SU-DHL-6 (cell line): ENCODE measurements at regions not wholly inside any gene's neighbourhood (a gene's known extent, or its start where the extent isn't known, plus 50 kb on each side); places are given as distances from the start of the nearest gene placed in this dataset.

ENCODE experiments used
- H2AFZ ChIP-seq: fragments of 200-600 bp; sonication (generic); 2 replicates; pipeline ENCODE4 v1.6.1; 2014; ENCODE audit warnings: low read depth, mild to moderate bottlenecking, moderate library complexity, mixed read lengths, antibody characterized with exemption, low read length; ENCODE audit not compliant: severe bottlenecking
- H3F3A ChIP-seq: fragments of 200-600 bp; shearing (Covaris generic); 2 replicates; pipeline ENCODE4 v1.6.0; 2016; ENCODE audit warnings: antibody characterized with exemption, mild to moderate bottlenecking; ENCODE audit not compliant: insufficient read depth
- H3K27ac ChIP-seq: fragments of 200-600 bp; sonication (generic); 2 replicates; pipeline ENCODE4 v1.5.1; 2016; ENCODE audit warnings: low read depth, mild to moderate bottlenecking, low read length, moderate library complexity, mixed read lengths
- H3K27me3 ChIP-seq: fragments of 200-600 bp; sonication (generic), shearing (Covaris generic); 2 replicates; pipeline ENCODE4 v1.6.0; 2014; ENCODE audit warnings: mild to moderate bottlenecking, low read length
- H3K36me3 ChIP-seq: fragments of 200-600 bp; sonication (generic); 2 replicates; pipeline ENCODE4 v1.6.1; 2014; ENCODE audit warnings: mild to moderate bottlenecking, low read length, mixed read lengths
- H3K4me2 ChIP-seq: fragments of 300-600, 200-600 bp; shearing (Covaris generic), sonication (generic); 2 replicates; pipeline ENCODE4 v1.6.0; 2014; ENCODE audit warnings: low read length, low read depth, mild to moderate bottlenecking; ENCODE audit not compliant: poor library complexity, severe bottlenecking
- H3K4me3 ChIP-seq: fragments of 200-600 bp; sonication (generic); 2 replicates; pipeline ENCODE4 v1.5.1; 2014; ENCODE audit warnings: antibody characterized with exemption, low read length, mild to moderate bottlenecking, mixed read lengths; ENCODE audit not compliant: insufficient read depth, poor library complexity, severe bottlenecking
- H3K79me2 ChIP-seq: fragments of 200-600 bp; sonication (generic); 2 replicates; pipeline ENCODE4 v1.6.1; 2014; ENCODE audit warnings: mild to moderate bottlenecking, low read length, moderate library complexity; ENCODE audit not compliant: insufficient read depth
- H3K9ac ChIP-seq: fragments of 200-600 bp; sonication (generic); 2 replicates; pipeline ENCODE4 v1.7.0; 2014; ENCODE audit warnings: mild to moderate bottlenecking, low read length
- H3K9me2 ChIP-seq: fragments of 200-600 bp; sonication (generic); replicated peaks from 2 replicates; pipeline ENCODE4 v1.6.1; 2014; ENCODE audit warnings: low read length; ENCODE audit not compliant: insufficient read depth
- H3K9me3 ChIP-seq: fragments of 200-600 bp; sonication (generic); 2 replicates; pipeline ENCODE4 v1.6.1; 2014; ENCODE audit warnings: low read length, mixed read lengths; ENCODE audit not compliant: insufficient read depth
- H4K20me1 ChIP-seq: fragments of 200-600 bp; sonication (generic); 2 replicates; pipeline ENCODE4 v1.6.1; 2014; ENCODE audit warnings: low read depth, mild to moderate bottlenecking, antibody characterized with exemption, low read length, moderate library complexity, mixed read lengths
- CTCF ChIP-seq: fragments of 200-600 bp; sonication (generic); IDR thresholded peaks from one replicate; pipeline ENCODE4 v1.5.1; 2017; ENCODE audit warnings: antibody characterized with exemption, mild to moderate bottlenecking, low read length, moderate library complexity; ENCODE audit not compliant: insufficient read depth, poor library complexity, severe bottlenecking
- EZH2phosphoT487 ChIP-seq: fragments of 200-600 bp; sonication (generic), shearing (Covaris generic); conservative IDR thresholded peaks from 2 replicates; pipeline ENCODE4 v1.6.1; 2018; ENCODE audit warnings: mild to moderate bottlenecking, antibody characterized with exemption, low read length, moderate library complexity, mixed read lengths

GRCh38 chr4:30294295-30294694 lies 425.9 kb upstream of the PCDH7 start:
- no peak overlapping the region for H3K4me2 ChIP-seq
- no peaks in the 10 kb centered on the region for H3K36me3 ChIP-seq
- no peaks in the 10 kb centered on the region for H4K20me1 ChIP-seq
- peak overlapping the region; percentile 49 for H2AFZ ChIP-seq
- H3K27me3 ChIP-seq, result no peaks in the 10 kb centered on the region
- no peak overlapping the region for H3K27ac ChIP-seq
- no peak overlapping the region for H3K4me3 ChIP-seq
- H3K79me2 ChIP-seq, result no peaks in the 10 kb centered on the region
- H3K9ac ChIP-seq, result no peak overlapping the region
- no peaks in the 10 kb centered on the region for H3F3A ChIP-seq
- 0 out of 2 replicates have a peak, but pooled peaks cover 3% of the 10 kb centered on the region for H3K9me3 ChIP-seq
- H3K9me2 ChIP-seq, result no peaks in the 10 kb centered on the region
- no peak for TF ChIP-seq EZH2phosphoT487
- TF ChIP-seq CTCF, result no peak

GRCh38 chr4:30295652-30296051 lies 424.5 kb upstream of the PCDH7 start:
- H3K9ac ChIP-seq, result no peak overlapping the region
- TF ChIP-seq EZH2phosphoT487 (no peak), CTCF (no peak)
- H3K9me2 ChIP-seq, result no peaks in the 10 kb centered on the region
- no peak overlapping the region for H3K4me2 ChIP-seq
- no peaks in the 10 kb centered on the region; the same call in 1 of the 2 replicates for H3K9me3 ChIP-seq
- no peaks in the 10 kb centered on the region for H3F3A ChIP-seq
- H3K79me2 ChIP-seq, result no peaks in the 10 kb centered on the region
- H2AFZ ChIP-seq, result peak overlapping the region; percentile 45
- no peaks in the 10 kb centered on the region for H3K27me3 ChIP-seq
- H3K27ac ChIP-seq, result no peak overlapping the region
- H3K4me3 ChIP-seq, result no peak overlapping the region
- H3K36me3 ChIP-seq, result no peaks in the 10 kb centered on the region
- H4K20me1 ChIP-seq, result no peaks in the 10 kb centered on the region

- no peak overlapping the region for H3K4me2 ChIP-seq
- H3F3A ChIP-seq, result no peaks in the 10 kb centered on the region
- no peaks in the 10 kb centered on the region for H4K20me1 ChIP-seq
- H3K9ac ChIP-seq, result no peak overlapping the region
- H3K79me2 ChIP-seq, result no peaks in the 10 kb centered on the region
- no peaks in the 10 kb centered on the region for H3K36me3 ChIP-seq
- TF ChIP-seq EZH2phosphoT487, result no peak
- TF ChIP-seq CTCF, result no peak
- no peaks in the 10 kb centered on the region for H3K9me2 ChIP-seq
- H3K4me3 ChIP-seq, result no peak overlapping the region
- H3K27me3 ChIP-seq, result no peaks in the 10 kb centered on the region
- H3K27ac ChIP-seq, result no peak overlapping the region
- no peak overlapping the region for H2AFZ ChIP-seq
- no peaks in the 10 kb centered on the region for H3K9me3 ChIP-seq
These were observed 406.2 kb upstream of the PCDH7 start for GRCh38 chr4:30314001-30314400.
